Cardiac fibroblast (primary cell): ENCODE measurements at regions not wholly inside any gene's neighbourhood (a gene's known extent, or its start where the extent isn't known, plus 50 kb on each side); places are given as distances from the start of the nearest gene placed in this dataset.

Experiments
- DNase-seq, 2 donors: peaks; one replicate each; pipeline versions ENCODE4 v3.0.0 to v3.0.0-alpha.2; 2010; ENCODE audit warnings: low read depth in 2 of 2
- H3K4me3 ChIP-seq, 2 donors: replicated peaks in 1 of 2; 1 replicate in 1 of 2; 2 replicates in 1 of 2; pipeline ENCODE4 v1.5.1; 2011; ENCODE audit warnings: low read depth in 2 of 2, low read length in 2 of 2, mild to moderate bottlenecking in 2 of 2, moderate library complexity in 1 of 2
- CTCF ChIP-seq: IDR thresholded peaks from one replicate; pipeline ENCODE4 v1.5.1; 2011; ENCODE audit warnings: low read depth, mild to moderate bottlenecking, low read length, inconsistent platforms

- H3K4me3 ChIP-seq = no peak overlapping the region
- TF ChIP-seq CTCF = no peak
- no peak for DNase-seq
Measured at GRCh38 chr2:58503918-58504317, 262.8 kb upstream of the FANCL start.

GRCh38 chr2:58502931-58503330 is 261.8 kb upstream of the FANCL start:
- H3K4me3 ChIP-seq = no peak overlapping the region
- no peak for TF ChIP-seq CTCF
- DNase-seq = no peak

GRCh38 chr2:58501371-58502160 is 260.4 kb upstream of the FANCL start:
- TF ChIP-seq CTCF = no peak
- H3K4me3 ChIP-seq = no peak overlapping the region
- DNase-seq = no peak

DNA sequence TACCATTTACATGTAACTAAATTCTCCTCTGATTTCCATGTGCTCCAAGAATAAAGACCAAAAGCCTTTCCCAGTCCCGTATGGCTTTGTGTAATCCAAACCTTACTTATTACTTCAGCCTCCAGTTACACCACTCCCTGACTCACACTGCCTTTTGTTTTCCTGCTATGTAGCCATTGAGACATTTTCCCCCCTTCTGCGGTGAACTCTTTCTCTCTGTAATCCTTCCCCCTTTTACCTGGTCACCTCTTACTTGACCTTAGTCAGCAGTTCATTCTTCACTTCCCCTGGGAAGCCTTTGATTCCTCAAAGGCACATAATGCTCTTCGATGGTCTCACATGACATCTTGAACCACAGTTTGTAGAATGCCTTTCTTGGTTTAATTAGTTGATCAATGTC is 256.0 kb upstream of the FANCL start:
- no peak overlapping the region for H3K4me3 ChIP-seq
- DNase-seq = no peak
- TF ChIP-seq CTCF = no peak

DNA sequence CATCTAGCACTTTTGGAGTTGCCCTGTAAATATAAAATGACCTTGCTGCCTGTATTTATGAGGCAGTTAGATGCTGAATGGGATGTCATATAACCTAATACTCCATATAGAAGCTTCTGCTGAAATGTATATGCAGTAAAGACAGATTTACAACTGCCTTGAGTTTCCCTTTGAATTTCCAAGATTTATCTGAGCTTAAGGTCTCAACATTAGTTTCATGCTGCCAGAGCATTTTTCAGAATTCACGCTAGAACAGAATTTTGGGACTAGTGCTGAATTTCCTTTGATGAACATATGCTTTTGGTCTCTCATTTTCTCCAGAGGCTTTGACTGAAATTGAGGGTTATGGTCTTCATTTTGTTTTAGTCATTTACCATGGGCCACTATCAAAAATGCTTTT is 254.7 kb upstream of the FANCL start:
- no peak for TF ChIP-seq CTCF
- H3K4me3 ChIP-seq = no peak overlapping the region
- DNase-seq = no peak

- DNase-seq = no peak
- no peak for TF ChIP-seq CTCF
- H3K4me3 ChIP-seq = no peak overlapping the region
Measured at GRCh38 chr2:58494071-58494501, 253.0 kb upstream of the FANCL start.

GRCh38 chr2:58484629-58485028 is 243.5 kb upstream of the FANCL start:
- no peak overlapping the region for H3K4me3 ChIP-seq
- DNase-seq = no peak
- TF ChIP-seq CTCF = no peak
